IMR-90 (cell line): ENCODE measurements at regions not wholly inside any gene's neighbourhood (a gene's known extent, or its start where the extent isn't known, plus 50 kb on each side); places are given as distances from the start of the nearest gene placed in this dataset.

ENCODE experiments used
- BHLHE40 ChIP-seq: fragments of 150-350 bp; IDR thresholded peaks from 2 replicates; pipeline ENCODE4 v1.6.1; 2016; ENCODE audit warnings: mild to moderate bottlenecking, low read depth, low read length
- CEBPB ChIP-seq: IDR thresholded peaks from 2 replicates; pipeline ENCODE4 v1.6.1; 2012; ENCODE audit warnings: low read depth, low read length, improper control_type of control experiment
- MAFK ChIP-seq: IDR thresholded peaks from 2 replicates; pipeline ENCODE4 v1.6.1; 2012; ENCODE audit warnings: low read depth, low read length, improper control_type of control experiment
- NFE2L2 ChIP-seq: fragments of 150-350 bp; IDR thresholded peaks from 2 replicates; pipeline ENCODE4 v1.6.1; 2016; ENCODE audit warnings: low read depth, mild to moderate bottlenecking, low read length
- POLR2A ChIP-seq: IDR thresholded peaks from 2 replicates; pipeline ENCODE4 v1.6.1; 2012; ENCODE audit warnings: mild to moderate bottlenecking, low read depth, low read length
- RFX5 ChIP-seq: IDR thresholded peaks from 2 replicates; pipeline ENCODE4 v1.8.0; 2012; ENCODE audit warnings: low read depth, mild to moderate bottlenecking, low read length, moderate library complexity
- TF ChIP-seq, protein P1 (sequence below): conservative IDR thresholded peaks from 2 replicates; pipeline ENCODE4 v1.5.1; 2012; ENCODE audit warnings: mild to moderate bottlenecking, low read depth, low read length, improper control_type of control experiment

DNA sequence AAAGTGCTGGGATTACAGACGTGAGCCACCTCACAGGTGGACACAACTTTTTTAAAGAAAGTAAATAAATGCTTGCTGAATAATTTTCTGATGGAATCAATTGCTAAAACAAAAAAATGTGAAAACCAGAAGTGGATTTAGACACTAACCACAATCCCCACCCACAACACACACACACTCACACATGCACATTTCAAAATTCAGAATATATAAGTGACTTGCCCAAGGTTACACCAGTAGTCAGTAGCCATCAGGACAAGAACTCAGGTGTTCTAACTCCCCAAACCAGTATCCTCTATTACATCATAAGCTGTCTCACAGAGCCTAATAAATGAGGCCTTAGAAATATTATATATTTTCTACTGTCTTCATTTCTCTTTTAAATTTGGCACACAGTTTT, 1923.6 kb upstream of the PIK3C3 start:
- TF ChIP-seq, protein P1, sequence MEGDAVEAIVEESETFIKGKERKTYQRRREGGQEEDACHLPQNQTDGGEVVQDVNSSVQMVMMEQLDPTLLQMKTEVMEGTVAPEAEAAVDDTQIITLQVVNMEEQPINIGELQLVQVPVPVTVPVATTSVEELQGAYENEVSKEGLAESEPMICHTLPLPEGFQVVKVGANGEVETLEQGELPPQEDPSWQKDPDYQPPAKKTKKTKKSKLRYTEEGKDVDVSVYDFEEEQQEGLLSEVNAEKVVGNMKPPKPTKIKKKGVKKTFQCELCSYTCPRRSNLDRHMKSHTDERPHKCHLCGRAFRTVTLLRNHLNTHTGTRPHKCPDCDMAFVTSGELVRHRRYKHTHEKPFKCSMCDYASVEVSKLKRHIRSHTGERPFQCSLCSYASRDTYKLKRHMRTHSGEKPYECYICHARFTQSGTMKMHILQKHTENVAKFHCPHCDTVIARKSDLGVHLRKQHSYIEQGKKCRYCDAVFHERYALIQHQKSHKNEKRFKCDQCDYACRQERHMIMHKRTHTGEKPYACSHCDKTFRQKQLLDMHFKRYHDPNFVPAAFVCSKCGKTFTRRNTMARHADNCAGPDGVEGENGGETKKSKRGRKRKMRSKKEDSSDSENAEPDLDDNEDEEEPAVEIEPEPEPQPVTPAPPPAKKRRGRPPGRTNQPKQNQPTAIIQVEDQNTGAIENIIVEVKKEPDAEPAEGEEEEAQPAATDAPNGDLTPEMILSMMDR = no peak
- TF ChIP-seq POLR2A = no peak
- TF ChIP-seq CEBPB = no peak
- no peak for TF ChIP-seq MAFK
- no peak for TF ChIP-seq NFE2L2
- TF ChIP-seq BHLHE40 = no peak
- TF ChIP-seq RFX5 = no peak
